GM10248 (cell line): ENCODE measurements at regions not wholly inside any gene's neighbourhood (a gene's known extent, or its start where the extent isn't known, plus 50 kb on each side); places are given as distances from the start of the nearest gene placed in this dataset.

Experiments used
- CTCF ChIA-PET: fragments of 300-600 bp; sonication (Branson Sonifier 250); formaldehyde crosslinking; extraction: SDS; loops from one replicate; lab custom pipeline; 2021; ENCODE audit warnings: antibody characterized with exemption; lab: Yijun Ruan, JAX
- POLR2A ChIA-PET: fragments of 350-650 bp; sonication (Branson Sonifier 250); formaldehyde crosslinking; extraction: SDS; loops from one replicate; lab custom pipeline; 2020; ENCODE audit warnings: antibody characterized with exemption; lab: Yijun Ruan, JAX
- DNase-seq: peaks from one replicate; pipeline ENCODE4 v3.0.0; 2012; ENCODE audit errors: extremely low spot score
- TF ChIP-seq, protein P1 (sequence below): IDR thresholded peaks from 2 replicates; pipeline ENCODE4 v1.5.1; 2012; ENCODE audit warnings: mild to moderate bottlenecking, low read depth; ENCODE audit errors: extremely low read depth, missing control alignments, control extremely low read depth

- CTCF ChIA-PET, result interaction anchor here (0.9 to 1.3 kb wide), 2 partner anchors 10 to 15 kb away, joined by 3 to 4 read pairs; no protein-coding TSS in a partner anchor
- POLR2A ChIA-PET, result no interaction called here
- no peak for DNase-seq
- TF ChIP-seq, protein P1, sequence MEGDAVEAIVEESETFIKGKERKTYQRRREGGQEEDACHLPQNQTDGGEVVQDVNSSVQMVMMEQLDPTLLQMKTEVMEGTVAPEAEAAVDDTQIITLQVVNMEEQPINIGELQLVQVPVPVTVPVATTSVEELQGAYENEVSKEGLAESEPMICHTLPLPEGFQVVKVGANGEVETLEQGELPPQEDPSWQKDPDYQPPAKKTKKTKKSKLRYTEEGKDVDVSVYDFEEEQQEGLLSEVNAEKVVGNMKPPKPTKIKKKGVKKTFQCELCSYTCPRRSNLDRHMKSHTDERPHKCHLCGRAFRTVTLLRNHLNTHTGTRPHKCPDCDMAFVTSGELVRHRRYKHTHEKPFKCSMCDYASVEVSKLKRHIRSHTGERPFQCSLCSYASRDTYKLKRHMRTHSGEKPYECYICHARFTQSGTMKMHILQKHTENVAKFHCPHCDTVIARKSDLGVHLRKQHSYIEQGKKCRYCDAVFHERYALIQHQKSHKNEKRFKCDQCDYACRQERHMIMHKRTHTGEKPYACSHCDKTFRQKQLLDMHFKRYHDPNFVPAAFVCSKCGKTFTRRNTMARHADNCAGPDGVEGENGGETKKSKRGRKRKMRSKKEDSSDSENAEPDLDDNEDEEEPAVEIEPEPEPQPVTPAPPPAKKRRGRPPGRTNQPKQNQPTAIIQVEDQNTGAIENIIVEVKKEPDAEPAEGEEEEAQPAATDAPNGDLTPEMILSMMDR, result no peak
These were observed 76.5 kb upstream of the ZNF423 start for GRCh38 chr16:49932434-49932833.

GRCh38 chr16:49932946-49933345 lies 77.0 kb upstream of the ZNF423 start:
- CTCF ChIA-PET, result no interaction called here
- POLR2A ChIA-PET, result no interaction called here
- DNase-seq, result no peak
- TF ChIP-seq, protein P1, result no peak

DNA sequence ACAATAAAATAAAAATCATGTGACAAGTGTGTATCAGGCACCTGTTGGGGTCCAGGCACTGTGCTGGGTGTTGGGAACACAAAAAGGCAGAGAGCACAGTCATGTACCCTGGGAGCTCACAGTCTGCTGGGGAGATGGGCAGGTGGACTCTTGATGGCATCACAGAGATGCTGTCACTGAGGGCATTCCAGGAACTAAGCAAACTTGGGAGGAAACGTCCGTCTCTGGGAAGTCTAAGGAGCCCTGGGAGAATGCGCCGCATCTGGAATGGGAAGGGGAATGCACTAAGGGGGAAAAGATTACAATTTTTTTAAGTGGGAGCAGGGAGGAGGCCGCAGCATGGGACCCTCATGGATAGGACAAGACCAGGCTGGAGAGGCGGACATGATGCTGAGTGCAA lies 80.9 kb upstream of the ZNF423 start:
- ChIA-PET POLR2A (no interaction called here), CTCF (interaction anchor here (1.5 kb wide), 1 partner anchor 15 kb away, joined by 8 read pairs; no protein-coding TSS in a partner anchor)
- no peak for DNase-seq
- TF ChIP-seq, protein P1, result no peak

DNA sequence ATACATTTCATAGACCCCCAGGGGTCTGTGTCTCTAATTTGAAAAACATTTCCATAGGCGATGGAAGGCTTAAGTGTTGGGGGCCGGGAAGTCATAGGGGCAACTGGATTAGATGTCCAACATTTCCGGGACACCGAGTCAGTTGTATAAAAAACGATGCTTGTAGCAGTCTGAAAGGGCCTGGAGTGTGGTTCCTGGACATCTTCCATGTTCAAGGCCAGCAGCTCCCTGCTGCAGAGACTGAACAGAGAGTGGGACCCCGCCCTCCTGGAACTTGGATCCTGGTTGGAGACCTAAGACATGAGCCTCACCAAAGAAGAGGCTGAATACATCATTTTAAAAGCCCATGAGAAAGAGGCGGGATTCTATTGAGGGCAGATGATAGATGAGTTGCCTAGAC lies 82.0 kb upstream of the ZNF423 start:
- DNase-seq, result no peak
- TF ChIP-seq, protein P1, result no peak
- POLR2A ChIA-PET, result no interaction called here
- CTCF ChIA-PET, result interaction anchor here (1.5 kb wide), 1 partner anchor 16 kb away, joined by 8 read pairs; no protein-coding TSS in a partner anchor

DNA sequence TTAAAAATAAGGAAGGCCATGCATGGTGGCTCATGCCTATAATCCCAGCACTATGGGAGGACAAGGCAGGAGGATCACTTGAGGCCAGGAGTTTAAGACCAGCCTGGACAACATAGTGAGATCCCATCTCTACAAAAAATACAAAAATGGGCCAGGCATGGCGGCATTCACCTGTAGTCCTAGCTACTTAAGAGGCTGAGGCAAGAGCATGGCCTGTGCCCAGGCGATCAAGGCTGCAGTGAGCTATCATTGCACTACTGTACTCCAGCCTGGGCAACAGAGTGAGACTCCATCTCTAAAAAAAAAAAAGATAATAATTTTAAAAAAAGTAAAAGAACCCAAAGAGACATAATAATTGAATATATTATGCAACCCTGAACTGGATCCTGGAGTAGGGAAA lies 83.6 kb upstream of the ZNF423 start:
- TF ChIP-seq, protein P1, result no peak
- CTCF ChIA-PET, result no interaction called here
- POLR2A ChIA-PET, result no interaction called here
- DNase-seq, result no peak

DNA sequence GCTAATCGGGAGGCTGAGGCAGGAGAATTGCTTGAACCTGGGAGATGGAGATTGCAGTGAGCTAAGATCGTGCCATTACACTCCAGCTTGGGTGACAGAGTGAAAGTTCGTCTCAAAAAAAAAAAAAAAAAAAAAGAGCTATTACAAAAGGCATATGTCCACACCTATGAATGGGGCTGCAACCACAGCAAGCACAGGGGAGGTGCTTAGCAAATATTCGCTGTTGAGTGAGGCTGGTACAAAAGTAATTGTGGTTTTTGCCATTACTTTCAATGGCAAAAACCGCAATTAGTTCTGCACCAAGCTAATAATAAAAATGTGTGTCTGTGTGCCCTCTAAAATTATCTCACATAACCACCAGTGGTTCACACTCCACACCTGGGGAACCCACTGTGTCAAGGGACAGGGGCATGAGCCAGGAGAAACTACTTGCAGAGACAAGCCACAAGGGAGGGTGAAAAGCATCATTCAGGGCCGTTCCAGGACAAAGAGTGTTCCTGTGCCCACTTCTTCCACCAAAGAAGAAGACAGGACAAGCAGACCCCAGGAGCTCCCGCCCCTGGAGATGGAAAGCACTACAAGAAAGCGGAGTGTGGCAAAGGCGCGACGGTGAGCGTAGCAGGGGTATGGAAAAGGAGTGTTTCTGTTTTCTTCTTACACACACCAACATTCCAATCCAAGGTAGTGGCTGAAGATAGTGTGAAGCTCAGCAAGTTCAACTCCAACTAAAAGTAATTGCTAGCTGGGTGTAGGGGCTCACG lies 84.4 kb upstream of the CNEP1R1 start:
- TF ChIP-seq, protein P1, result no peak
- no peak for DNase-seq
- POLR2A ChIA-PET, result no interaction called here
- CTCF ChIA-PET, result no interaction called here
